CD4-positive, alpha-beta T cell treated with Interleukin-15 for 1 hour (primary cell): ENCODE measurements at regions not wholly inside any gene's neighbourhood (a gene's known extent, or its start where the extent isn't known, plus 50 kb on each side); places are given as distances from the start of the nearest gene placed in this dataset.

ENCODE experiments used
- DNase-seq: peaks from one replicate; pipeline ENCODE4 v3.0.0-alpha.2; 2020

DNA sequence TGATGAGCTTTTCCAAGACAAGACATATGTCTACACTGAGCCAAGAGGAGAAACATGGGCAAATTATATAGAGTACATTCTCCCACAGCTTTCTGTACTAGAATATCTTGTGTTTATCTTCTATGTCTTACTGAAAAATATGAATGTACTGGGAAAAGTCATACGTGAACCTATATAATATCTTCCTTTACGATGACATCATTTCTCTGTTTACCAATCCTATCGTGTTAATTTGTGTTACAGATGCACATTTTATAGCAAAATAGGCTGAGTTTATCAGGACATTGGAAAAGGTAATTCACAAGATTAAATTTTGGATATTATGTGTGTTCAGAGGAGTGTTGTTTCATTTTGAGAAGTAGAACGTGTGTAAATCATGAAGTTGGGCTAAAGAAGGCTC lies 452.5 kb upstream of the THRB start:
- no peak for DNase-seq

DNA sequence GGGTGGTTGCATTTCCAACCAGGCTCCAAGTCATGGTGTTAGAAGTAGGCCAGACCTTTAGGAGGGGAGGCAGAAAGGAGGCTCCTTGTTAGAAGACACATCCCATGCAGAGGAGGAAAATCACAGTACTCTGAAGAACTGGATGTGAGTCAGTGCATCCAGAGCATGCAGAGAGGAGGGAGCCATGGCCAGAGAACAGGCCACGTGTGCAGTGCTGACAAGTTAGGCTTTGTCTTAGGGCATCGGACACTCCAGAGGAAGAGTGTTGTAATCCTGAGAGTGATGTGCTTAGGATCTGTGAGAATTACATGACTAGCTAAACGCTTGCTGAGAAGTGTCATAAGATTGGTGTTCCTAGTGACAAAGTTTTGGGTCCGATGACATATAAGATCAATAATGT lies 456.5 kb upstream of the THRB start:
- DNase-seq, result no peak

DNA sequence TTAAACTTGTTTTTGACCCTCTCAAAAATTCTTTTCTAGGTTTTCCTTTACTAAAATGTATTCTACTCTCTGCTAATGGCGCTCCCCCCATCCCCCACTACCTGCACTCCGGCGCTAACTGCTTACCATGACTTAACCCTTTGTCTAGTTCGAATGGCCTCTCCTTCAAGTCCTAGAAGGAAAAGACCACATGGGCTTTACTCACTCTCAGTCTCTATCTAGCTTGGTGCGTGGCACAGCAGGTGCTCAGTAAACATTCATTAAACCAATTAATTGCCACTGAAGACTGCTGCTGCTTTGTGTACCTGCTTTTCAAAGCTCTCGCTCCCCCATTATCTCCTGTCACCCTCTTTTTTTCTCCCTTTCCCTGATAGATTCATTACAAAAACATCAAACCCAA lies 457.7 kb upstream of the THRB start:
- DNase-seq, result no peak

DNA sequence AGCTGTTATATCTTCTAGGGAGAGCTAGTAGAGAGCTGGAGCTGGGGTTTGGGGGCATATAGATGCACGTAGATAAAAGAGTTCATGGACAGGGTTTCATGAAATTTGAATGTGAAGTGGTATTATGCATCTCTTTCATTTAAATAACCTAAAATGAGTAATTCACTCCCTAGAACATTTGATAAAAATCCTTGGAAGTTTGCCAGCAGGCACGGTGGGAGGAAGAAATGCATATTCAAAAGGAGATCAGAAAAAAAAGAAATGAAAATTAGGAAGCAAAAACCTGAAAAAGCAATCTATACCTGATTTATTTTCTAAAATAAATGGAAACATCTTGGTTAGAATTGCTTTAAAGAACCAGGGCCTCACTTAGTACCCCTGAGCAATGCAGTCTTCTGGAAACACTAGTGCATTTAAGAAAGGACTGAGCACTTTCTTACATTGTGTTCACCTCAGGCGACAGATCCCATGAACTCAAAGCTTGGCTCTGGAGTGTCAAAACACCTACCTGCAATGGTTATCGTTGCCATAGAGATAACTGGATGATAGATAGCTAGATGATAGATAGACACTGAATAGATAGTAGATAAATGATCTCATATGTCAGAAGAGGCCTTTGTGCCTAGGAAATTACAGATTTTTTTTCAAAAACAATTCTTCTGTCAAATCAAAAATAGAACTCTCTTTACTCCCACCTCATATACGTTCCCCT lies 458.6 kb upstream of the THRB start:
- DNase-seq, result no peak

DNA sequence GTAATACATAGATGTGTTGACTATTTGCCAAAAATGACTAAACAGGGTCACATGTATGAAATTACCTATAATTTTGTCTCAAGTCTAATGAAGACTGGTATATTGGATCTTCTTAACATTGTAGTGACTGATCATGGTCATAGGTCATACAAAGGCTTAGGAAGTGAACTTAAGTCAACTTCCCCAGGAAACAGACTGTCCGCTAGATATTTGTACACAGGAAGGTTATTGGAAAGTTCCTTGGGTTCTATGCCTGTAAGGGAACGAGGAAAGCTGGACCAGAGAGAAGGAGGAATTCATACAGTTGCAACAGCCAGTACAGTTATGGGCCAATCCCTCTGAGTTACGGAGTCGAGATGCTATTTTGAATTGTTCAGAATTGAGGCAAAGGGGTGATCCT lies 462.0 kb upstream of the THRB start:
- no peak for DNase-seq

DNA sequence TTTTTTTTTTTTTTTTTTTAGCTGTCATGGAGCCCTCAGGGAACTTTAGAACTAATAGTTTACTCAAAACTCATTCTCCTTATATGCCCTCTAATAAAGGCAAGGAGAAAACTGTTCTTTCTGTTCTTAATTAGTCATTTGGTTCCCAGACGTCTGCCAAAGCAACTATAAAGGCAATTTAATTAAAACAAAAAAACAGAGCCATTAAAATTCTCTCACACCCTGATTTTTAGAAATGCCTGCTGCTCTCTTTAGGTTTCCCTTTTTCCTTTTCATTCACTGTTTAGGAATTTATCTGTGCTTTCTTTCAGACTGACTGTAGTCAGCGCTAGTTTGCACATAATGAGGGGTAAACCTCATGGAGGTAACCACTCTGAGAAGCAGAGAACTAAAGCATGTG lies 463.6 kb upstream of the THRB start:
- DNase-seq, result no peak

DNA sequence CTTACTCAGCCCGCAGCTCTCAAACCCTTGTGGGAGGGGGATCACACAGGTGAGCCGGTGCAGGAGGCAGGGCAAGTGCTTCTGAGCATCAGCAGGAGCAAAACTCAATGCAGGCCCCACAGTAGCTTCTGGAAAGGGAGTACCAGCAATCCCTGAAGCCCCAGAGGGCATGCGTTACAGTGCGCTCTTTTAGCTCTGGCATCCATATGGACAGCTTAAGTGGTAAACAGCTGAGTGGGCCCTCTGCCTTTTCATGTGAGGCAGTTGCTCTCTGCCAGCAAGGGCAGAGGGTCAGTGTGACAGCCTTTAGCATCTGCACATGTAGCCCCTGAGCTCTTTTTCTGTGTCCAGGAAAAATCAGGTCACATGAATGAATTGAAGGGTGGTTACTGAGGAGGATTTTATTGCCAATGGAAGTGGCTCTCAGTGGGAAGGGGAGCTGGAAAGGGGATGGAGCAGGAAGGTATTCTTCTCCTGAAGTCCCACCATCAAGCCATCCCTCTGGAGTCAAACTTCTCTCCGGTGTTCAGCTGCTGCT lies 464.3 kb upstream of the THRB start:
- DNase-seq, result no peak

DNA sequence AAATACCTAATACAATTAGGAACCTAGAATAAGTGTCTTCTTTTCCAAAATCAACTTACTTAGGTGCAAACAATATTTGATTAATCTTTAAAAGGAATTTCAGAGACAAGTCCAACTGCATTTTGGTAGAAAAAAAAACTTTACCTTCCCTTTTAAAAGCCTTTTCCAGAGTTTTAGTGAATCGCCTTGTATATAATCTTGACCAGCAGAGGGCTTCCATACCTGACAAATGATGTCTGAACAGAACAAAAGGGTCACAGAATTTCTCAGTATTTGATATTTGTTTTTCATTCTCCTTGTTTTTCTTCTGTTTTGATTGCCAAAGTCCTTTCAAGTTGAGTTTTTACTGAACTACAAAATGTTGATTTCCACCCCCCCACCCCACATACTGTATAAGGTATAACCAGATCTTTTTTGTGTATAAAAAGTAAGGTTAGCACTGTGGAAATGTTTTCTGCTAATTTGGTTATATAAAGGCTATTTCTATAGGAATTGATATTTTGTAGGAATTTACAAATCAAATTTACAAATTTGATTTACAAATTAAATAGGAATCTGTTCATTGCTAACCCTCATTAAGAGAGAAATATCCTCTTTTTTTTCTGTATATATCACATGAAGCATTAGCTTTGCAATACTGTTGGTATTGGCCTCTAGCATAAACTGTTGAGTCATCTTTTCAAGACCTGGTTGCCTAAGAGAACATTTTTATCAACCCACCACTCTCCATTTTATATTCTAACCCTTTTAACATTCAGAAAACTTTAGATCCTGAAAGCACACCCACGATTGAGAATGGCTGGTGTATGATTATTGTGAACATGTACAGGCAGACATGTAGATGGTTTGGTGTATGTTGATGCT lies 464.1 kb upstream of the RARB start:
- no peak for DNase-seq

DNA sequence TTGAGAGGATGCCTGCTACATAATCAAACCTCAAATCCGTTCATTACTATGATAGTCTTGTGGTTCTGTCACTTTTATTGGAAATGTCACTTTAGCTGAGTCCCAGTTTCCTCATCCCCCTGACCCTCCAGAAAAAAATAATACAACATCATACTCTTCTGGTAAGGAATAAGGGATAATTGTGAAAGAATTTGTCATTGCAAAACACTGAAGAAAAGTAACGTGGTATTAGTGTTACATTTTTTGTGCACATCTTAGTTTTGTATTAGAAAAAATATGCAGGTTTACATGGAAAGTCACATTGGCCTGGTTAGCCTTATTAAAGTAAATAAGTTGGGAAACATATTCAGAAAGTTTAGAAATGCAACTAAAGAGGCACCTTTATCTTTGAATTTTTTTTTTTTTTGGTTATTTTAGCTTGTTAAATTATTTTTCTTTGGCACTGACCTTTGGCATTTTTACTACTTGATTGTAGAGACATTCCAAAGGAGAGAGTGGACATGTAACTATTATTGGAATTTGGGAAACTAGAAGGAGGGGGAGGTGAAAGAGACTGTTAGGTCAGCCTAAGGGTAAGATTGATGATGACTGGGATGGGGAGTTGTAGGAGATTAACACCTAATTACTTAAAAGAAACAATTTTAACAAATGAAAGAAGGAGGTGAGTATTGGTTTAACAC lies 462.2 kb upstream of the RARB start:
- no peak for DNase-seq

DNA sequence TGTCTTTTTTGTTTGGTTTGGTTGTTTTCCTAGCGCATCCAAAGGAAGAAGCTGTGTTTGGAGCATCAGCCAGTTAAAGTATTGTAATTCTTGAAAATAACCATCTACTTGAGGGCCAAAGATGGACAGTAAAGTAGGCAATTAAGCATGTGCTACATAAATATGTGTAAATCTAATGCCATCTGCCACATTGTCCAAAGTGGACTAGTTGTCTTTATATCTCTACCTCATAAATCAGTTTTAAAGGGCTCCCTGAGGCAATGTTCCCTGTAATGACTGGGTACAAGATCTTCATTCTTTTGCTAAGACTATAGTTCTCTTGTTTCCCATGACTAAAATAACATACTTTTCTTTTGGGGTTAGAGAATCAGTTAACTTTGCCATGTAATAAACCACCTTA lies 460.0 kb upstream of the RARB start:
- no peak for DNase-seq

DNA sequence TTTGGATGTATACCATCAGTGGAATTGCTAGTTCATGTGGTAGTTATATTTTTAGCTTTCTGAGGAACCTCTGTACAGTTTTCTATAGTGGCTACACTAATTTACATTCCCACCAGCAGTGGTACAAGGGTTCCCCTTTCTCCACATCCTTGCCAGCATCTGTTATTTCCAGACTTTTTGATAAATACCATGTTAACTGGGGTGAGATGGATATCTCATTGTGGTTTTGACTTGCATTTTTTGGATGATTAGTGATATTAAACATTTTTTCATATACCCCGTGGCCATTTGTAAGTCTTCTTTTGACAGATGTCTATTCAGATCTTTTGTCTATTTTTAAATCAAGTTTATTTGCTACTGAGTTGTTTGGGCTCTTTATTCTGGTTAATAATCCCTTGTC lies 455.6 kb upstream of the RARB start:
- no peak for DNase-seq

DNA sequence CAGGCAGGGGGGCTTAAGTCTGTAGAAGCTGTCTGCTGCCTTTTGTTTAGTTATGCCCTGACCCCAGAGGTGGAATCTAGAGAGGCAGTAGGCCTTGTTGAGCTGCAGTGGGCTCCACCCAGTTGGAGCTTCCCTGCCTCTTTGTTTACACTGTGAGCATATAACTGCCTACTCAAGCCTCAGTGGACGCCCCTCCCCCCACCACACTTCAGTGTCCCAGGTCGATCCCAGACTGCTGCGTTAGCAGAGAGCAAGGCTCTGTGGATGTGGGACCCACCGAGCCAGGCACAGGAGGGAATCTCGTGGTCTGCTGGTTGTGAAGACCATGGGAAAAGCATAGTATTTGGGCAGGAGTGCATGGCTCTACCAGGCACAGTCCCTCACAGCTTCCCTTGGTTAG lies 446.8 kb upstream of the RARB start:
- DNase-seq, result no peak

DNA sequence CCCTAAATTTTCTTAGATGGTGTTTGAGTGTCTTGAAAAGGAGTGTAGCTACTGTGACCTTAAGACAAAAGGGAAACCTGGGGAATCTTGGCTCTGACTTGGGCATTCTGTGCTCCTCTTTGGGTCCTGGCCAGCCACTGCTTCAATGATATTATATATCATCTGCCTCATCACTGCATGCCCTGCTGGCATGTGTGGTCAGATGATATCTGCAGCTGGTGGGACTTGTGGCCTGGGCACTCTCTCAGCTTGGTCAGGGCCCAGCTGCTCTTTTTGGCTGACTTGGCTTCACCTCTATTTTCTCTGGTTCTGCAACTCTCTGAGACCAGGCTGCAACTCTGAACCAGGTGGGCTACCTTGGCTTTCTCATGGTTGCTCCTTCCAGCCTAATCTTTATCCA lies 446.1 kb upstream of the RARB start:
- DNase-seq, result no peak

DNA sequence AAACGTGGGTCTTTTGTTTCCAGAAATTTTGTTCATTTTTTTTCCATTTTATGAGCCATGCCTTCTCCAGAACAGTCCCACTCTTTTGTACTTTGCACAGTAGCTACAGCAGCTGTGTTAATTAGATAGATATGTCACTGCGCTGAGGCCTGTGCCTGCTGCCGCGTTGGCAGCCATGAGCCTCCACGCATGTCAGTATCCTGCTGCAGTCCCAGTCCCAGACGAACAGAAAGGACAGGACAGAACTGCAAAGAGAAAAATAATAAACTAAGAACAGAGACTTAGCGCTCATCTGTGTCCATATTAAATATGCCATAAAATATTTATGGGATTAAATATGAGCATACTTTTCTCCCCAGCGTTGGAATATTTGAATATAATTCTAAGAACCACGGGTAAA lies 442.4 kb upstream of the RARB start:
- no peak for DNase-seq

DNA sequence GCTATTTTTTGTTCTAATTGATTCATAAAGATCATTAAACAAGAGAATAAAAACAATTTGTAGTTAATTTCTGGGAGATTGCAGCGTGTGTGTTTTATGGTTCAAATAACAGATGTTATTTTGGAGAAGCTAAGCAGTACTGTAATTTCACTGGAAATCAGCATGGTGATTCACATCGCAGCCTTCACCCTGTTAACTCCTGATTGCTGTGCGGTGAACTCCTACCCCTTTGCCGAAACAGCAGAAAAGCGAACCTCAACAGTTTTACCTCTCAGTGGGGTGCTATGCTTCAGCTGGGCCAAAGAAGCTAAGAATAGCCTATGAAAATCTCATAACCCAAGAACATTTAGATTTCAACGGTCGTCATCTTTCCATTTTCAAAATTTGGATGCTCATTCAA lies 441.5 kb upstream of the RARB start:
- no peak for DNase-seq

DNA sequence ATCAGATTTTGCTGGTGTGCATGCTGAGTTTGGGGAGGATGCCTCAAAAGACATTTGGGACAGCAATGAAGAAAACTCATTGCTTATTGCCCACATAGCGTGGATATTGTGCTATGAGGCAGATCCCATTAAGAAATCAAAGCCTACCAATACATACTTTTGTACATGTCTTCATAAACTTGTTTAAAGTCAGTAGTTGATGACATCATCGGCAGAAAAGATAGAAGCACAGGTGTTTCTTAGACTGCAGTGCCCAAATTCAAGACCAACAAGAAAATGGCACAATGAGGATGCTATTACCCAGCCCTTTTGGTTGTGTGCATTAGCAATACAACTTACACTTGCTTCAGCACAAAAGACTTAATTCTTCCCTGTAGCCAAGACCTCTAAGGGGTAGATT lies 428.7 kb upstream of the RARB start:
- DNase-seq, result no peak

DNA sequence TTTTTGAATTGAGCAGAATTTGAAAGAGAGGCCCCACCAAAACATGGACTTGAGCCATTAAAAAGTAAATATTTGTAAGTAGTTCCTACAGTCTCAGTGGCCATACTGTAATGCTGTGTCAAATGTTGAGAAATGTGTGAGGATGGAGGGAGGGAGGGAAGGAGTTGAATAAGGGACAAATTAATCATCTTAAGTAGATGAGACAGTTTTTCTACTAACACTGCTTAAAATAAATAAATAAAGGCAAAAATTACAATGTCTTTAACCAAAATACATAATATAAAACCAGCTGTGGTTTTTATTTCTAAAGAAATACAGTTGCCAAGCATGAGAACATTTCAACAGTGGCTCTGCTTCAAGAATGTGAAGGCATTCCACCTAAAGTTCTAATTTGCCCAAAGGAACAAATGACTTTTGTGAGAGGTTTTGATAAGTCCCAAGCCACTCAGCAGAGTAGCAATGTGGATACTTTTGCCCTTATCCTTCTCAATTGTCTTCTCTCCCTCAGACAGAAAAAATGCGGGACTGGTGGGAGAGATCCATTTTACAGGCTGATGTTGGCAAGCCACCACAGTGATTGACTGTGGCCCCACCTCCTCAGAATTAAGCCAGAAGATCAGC lies 427.0 kb upstream of the RARB start:
- DNase-seq, result no peak

DNA sequence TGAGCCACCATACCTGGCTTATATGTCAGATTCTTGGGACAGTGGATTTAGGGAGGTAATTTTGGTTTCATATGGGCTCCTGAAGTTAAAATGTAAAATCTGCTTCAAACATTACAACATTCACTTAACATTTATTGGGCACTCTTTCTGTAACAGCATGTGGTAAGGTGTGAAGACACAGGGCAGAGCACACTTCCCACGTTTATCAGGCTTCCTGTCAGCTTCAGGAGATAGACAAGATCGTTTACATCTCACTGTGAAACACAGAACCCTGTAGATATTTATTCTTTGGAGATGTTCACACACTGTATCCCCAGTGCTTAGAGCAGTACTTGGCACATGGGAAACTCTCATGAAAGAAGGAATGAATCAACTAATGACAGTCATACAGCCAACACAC lies 426.0 kb upstream of the RARB start:
- no peak for DNase-seq

DNA sequence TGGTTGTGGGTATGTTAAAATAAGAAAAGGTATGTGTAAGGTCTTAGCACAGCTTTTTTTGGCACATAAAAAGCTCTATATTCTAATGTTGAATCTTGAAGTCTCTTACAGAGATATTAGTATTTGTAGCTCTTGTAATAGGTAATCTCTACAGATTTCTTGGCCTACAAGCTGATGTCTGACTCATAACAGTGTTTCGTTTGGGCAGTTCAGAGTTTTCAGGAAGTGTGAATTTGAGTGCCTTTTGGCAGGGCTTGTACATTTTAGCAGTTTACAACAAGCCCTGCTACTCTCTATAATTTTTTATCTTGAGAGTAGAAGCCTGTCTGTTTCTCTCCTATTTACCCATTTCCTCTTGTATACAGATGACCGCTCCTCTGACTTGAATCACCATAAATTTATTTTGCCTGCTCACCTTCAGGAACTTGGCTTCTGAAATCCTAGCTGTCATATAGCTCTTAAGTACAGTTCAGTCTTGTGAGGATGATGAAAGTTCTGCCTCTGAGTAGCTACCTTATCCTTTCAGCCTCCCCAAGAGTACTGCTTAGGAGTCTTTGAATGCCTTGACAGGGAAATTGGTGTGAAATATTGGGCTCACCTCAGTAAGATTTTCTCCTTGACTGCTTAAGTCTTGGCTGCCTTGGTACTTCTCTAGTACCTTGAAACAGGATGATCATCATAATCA lies 419.9 kb upstream of the RARB start:
- DNase-seq, result no peak

DNA sequence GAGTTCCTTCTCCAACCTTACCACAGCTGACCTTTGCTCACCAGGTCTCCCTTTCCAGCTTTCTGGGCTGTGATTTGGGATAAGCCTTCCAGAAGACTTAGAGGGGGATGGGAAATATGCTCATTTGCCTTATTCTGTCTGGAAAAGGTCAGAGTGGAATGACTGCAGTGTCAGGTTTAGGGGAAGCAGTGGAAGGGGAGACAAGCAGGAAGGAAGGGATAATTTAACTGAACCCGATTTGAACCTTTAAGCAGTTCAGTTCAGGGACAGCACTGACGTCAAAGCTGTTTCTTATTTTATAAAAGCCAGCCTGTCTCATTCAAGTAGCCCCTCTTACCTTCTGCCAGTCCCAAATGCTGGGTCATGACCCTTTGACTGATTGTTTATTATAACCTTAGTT lies 418.4 kb upstream of the RARB start:
- no peak for DNase-seq

DNA sequence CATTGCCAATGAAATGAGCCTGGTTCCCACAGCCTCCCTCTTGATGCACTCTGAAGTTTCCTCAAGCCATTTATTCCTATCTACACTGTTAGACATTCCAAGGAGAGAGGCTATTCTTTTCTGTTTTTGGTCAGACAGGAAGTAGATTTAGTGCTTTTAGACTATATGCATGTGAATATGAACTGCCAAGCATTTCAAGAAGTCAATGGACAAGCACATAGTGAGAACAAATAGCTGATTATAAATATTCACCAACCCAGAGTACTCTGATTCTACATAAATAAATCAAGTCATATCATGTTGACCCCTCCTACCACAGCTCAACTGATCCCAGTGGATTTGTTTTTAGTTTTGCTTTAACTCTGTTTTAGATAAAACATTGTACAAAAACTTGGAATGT lies 412.5 kb upstream of the RARB start:
- DNase-seq, result no peak

DNA sequence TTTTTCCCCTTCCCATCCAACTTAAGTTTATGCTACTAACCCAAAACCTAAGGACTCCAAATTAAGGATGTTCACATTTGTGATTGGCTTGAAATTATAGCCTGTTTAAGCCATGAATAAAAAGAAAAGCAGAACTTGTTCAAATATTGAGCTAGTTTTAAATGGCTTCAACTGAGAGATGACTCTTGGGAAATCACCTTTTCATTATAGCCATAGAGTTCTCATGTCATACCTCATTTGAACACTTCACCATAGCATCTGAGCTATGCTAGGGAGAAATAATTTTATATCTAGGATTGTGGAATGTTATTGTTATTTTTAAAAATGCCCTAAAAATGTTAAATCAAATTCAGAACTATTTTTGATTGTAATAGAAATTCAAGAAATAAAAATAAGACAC lies 409.2 kb upstream of the RARB start:
- DNase-seq, result no peak

DNA sequence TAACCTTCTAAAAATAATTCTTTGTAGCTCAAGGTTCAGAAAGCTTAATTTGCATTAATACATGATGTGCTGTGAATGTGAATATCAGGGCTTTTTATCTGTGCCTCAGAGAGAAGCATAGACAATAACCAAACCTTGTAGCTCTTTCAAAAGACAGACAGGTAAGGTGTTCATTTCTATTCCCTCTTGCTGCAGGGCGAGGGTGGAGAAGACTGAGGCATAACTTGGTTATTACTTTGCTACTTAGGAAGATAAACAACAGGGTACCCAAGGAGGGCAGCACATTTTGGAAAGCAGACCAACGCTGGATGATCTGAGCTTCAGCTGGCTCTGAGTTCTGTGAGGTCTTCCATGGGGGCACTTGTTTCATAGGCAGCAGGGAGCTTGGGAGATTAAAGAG lies 408.6 kb upstream of the RARB start:
- no peak for DNase-seq
